ENCODE measurements at regions not wholly inside any gene's neighbourhood (a gene's known extent, or its start where the extent isn't known, plus 50 kb on each side); places are given as distances from the start of the nearest gene placed in this dataset.

- Mint-ChIP-seq H3K4me1 (ENCODE audit: insufficient read depth, unreplicated experiment) (peaks cover 16% of the 10 kb centered on the region), H3K36me3 (ENCODE audit: insufficient read depth, unreplicated experiment) (no peaks in the 10 kb centered on the region), H3K27me3 (ENCODE audit: insufficient read depth, unreplicated experiment) (no peaks in the 10 kb centered on the region), H3K9me3 (ENCODE audit: unreplicated experiment) (no peaks in the 10 kb centered on the region), H3K27ac (ENCODE audit: low read depth, unreplicated experiment) (no peak overlapping the region), H3K4me3 (ENCODE audit: unreplicated experiment) (no peak overlapping the region)
- ChIA-PET POLR2A (no interaction called here), CTCF (interaction anchor here (0.7 kb wide), 2 partner anchors 1307 to 1782 kb away, joined by 3 read pairs; no protein-coding TSS in a partner anchor)
- intact Hi-C loops (cut with micrococcal nuclease): no loop called here
- TF ChIP-seq, protein P1, sequence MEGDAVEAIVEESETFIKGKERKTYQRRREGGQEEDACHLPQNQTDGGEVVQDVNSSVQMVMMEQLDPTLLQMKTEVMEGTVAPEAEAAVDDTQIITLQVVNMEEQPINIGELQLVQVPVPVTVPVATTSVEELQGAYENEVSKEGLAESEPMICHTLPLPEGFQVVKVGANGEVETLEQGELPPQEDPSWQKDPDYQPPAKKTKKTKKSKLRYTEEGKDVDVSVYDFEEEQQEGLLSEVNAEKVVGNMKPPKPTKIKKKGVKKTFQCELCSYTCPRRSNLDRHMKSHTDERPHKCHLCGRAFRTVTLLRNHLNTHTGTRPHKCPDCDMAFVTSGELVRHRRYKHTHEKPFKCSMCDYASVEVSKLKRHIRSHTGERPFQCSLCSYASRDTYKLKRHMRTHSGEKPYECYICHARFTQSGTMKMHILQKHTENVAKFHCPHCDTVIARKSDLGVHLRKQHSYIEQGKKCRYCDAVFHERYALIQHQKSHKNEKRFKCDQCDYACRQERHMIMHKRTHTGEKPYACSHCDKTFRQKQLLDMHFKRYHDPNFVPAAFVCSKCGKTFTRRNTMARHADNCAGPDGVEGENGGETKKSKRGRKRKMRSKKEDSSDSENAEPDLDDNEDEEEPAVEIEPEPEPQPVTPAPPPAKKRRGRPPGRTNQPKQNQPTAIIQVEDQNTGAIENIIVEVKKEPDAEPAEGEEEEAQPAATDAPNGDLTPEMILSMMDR (IDR thresholded peaks at IDR 0.05; ENCODE audit: unreplicated experiment): no peak
- DNase-seq (ENCODE audit: unreplicated experiment): no peak
- BruUV-seq (replicated peaks): no TSS peak
These were observed 1313.5 kb upstream of the WWC1 start for GRCh38 chr5:166977911-166978422.

DNA sequence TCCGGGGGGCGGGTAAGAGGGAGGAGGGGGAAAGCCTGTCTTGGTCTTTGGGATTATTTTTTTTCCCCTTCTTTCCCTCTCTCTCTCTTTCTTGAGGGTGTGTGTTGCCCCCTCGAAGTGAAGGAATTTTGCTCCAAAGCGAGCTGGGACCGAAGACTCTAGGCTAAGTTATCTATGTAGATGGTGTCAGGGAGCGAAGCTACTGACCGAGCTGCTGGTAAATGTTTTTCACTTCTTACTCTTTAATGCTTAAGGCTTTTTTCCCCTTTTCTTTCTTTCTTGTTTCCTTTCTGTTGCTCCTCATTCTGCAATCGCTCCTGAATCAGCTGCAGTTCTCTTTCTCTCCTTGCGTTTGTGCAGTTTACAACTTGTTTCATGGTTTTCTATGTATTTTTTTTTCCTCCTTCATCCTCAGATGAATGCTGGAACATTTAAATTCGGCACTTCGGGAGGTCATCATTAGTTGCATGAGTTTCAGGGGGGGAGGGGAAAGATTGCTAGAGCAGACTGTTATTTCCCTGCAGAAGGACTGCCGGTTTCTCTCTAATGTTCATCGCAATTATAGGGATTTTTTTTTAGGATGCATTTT, 1312.0 kb upstream of the WWC1 start:
- no TSS peak for BruUV-seq (replicated peaks)
- DNase-seq (ENCODE audit: unreplicated experiment): peak; percentile 9
- CTCF ChIA-PET: interaction anchor here (0.6 to 1.0 kb wide), 4 partner anchors 26 to 465 kb away, joined by 3 to 4 read pairs (median 3); no protein-coding TSS in a partner anchor
- Mint-ChIP-seq H3K4me1 (ENCODE audit: insufficient read depth, unreplicated experiment) (peaks cover 24% of the 10 kb centered on the region), H3K27ac (ENCODE audit: low read depth, unreplicated experiment) (no peak overlapping the region), H3K36me3 (ENCODE audit: insufficient read depth, unreplicated experiment) (no peaks in the 10 kb centered on the region), H3K27me3 (ENCODE audit: insufficient read depth, unreplicated experiment) (no peaks in the 10 kb centered on the region), H3K4me3 (ENCODE audit: unreplicated experiment) (peak overlapping the region; percentile 55), H3K9me3 (ENCODE audit: unreplicated experiment) (no peaks in the 10 kb centered on the region)
- POLR2A ChIA-PET: interaction anchor here (0.6 kb wide), 1 partner anchor 626 kb away, joined by 4 read pairs; no protein-coding TSS in a partner anchor
- intact Hi-C loops (cut with micrococcal nuclease): no loop called here
- TF ChIP-seq, protein P1 (IDR thresholded peaks at IDR 0.05; ENCODE audit: unreplicated experiment): no peak

- no TSS peak for BruUV-seq (replicated peaks)
- intact Hi-C loops (cut with micrococcal nuclease): no loop called here
- ChIA-PET CTCF (no interaction called here), POLR2A (interaction anchor here (0.6 to 1.3 kb wide), 2 partner anchors 29 to 72 kb away, joined by 3 to 4 read pairs; no protein-coding TSS in a partner anchor)
- H3K27ac Mint-ChIP-seq (ENCODE audit: low read depth, unreplicated experiment): no peak overlapping the region
- H3K4me3 Mint-ChIP-seq (ENCODE audit: unreplicated experiment): no peak overlapping the region
- no peaks in the 10 kb centered on the region for H3K36me3 Mint-ChIP-seq (ENCODE audit: insufficient read depth, unreplicated experiment)
- no peaks in the 10 kb centered on the region for H3K9me3 Mint-ChIP-seq (ENCODE audit: unreplicated experiment)
- TF ChIP-seq, protein P1 (IDR thresholded peaks at IDR 0.05; ENCODE audit: unreplicated experiment): no peak
- no peaks in the 10 kb centered on the region for H3K27me3 Mint-ChIP-seq (ENCODE audit: insufficient read depth, unreplicated experiment)
- peak; percentile 28 for DNase-seq (ENCODE audit: unreplicated experiment)
- peaks cover 24% of the 10 kb centered on the region for H3K4me1 Mint-ChIP-seq (ENCODE audit: insufficient read depth, unreplicated experiment)
These were observed 1310.8 kb upstream of the WWC1 start for GRCh38 chr5:166980666-166981065.

DNA sequence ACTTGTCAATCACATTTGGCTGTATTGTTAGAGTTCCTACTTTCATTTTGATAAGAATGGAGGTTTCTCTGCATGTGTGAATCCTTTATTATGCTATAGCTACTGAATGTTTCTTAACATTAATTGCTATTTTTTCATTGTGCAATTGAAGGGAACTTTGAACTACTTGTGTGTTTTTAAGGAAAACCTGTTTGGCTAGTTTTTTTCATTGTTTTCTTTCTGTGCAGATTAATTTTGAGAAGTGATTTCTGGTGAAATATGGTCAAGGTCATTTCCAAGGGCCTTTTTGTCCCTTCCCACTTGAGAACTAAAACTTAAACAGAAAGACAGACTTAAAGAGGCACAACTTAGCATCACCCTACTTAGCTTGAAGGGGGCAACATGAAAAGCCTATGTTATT, 1309.2 kb upstream of the WWC1 start:
- Mint-ChIP-seq H3K27me3 (ENCODE audit: insufficient read depth, unreplicated experiment) (no peaks in the 10 kb centered on the region), H3K27ac (ENCODE audit: low read depth, unreplicated experiment) (no peak overlapping the region), H3K4me3 (ENCODE audit: unreplicated experiment) (no peak overlapping the region), H3K4me1 (ENCODE audit: insufficient read depth, unreplicated experiment) (peaks cover 24% of the 10 kb centered on the region), H3K36me3 (ENCODE audit: insufficient read depth, unreplicated experiment) (no peaks in the 10 kb centered on the region), H3K9me3 (ENCODE audit: unreplicated experiment) (no peaks in the 10 kb centered on the region)
- no peak for DNase-seq (ENCODE audit: unreplicated experiment)
- ChIA-PET CTCF (no interaction called here), POLR2A (interaction anchor here (1.3 kb wide), 1 partner anchor 67 kb away, joined by 4 read pairs; no protein-coding TSS in a partner anchor)
- BruUV-seq (replicated peaks): no TSS peak
- intact Hi-C loops (cut with micrococcal nuclease): no loop called here
- TF ChIP-seq, protein P1 (IDR thresholded peaks at IDR 0.05; ENCODE audit: unreplicated experiment): no peak

Measured in MCF 10A (cell line).